GM12875 (cell line): ENCODE measurements at regions not wholly inside any gene's neighbourhood (a gene's known extent, or its start where the extent isn't known, plus 50 kb on each side); places are given as distances from the start of the nearest gene placed in this dataset.

Experiments
- H3K4me3 ChIP-seq: one replicate; pipeline ENCODE4 v1.5.1; 2011; ENCODE audit warnings: low read depth, low read length, control low read depth
- CTCF ChIP-seq: IDR thresholded peaks from 2 replicates; pipeline ENCODE4 v1.5.1; 2011; ENCODE audit warnings: low read depth, mild to moderate bottlenecking, control low read depth, inconsistent platforms, low read length, moderate library complexity, borderline replicate concordance; ENCODE audit not compliant: insufficient read depth

- no peak overlapping the region for H3K4me3 ChIP-seq
- TF ChIP-seq CTCF, result no peak
Measured at GRCh38 chrX:78603908-78604307, 55.2 kb downstream of the RTL3 start.

GRCh38 chrX:78595901-78596502 lies 63.1 kb downstream of the RTL3 start:
- no peak for TF ChIP-seq CTCF
- H3K4me3 ChIP-seq, result no peak overlapping the region

GRCh38 chrX:78593701-78594100 lies 65.4 kb downstream of the RTL3 start:
- no peak for TF ChIP-seq CTCF
- no peak overlapping the region for H3K4me3 ChIP-seq

GRCh38 chrX:78592030-78592429 lies 67.1 kb downstream of the RTL3 start:
- no peak for TF ChIP-seq CTCF
- H3K4me3 ChIP-seq, result no peak overlapping the region

GRCh38 chrX:78574306-78574705 lies 84.8 kb downstream of the RTL3 start:
- TF ChIP-seq CTCF, result no peak
- no peak overlapping the region for H3K4me3 ChIP-seq

- H3K4me3 ChIP-seq, result no peak overlapping the region
- TF ChIP-seq CTCF, result no peak
Measured at GRCh38 chrX:78573630-78574029, 85.5 kb downstream of the RTL3 start.

- no peak overlapping the region for H3K4me3 ChIP-seq
- no peak for TF ChIP-seq CTCF
Measured at GRCh38 chrX:78571849-78572248, 87.3 kb downstream of the RTL3 start.
